MCF 10A (cell line): ENCODE measurements at regions not wholly inside any gene's neighbourhood (a gene's known extent, or its start where the extent isn't known, plus 50 kb on each side); places are given as distances from the start of the nearest gene placed in this dataset.

ENCODE experiments used
- BruUV-seq: library from RNA; stranded (reverse); fragments of 400-500 nt; replicated peaks from 2 replicates; lab custom pipeline; 2021; lab: Mats Ljungman, UMichigan
- CTCF ChIA-PET: fragments of 300-600 bp; sonication (Branson Sonifier 250); formaldehyde crosslinking; extraction: SDS; loops from one replicate; lab custom pipeline; 2021; ENCODE audit warnings: antibody characterized with exemption, inconsistent platforms; lab: Yijun Ruan, JAX
- POLR2A ChIA-PET: fragments of 300-600, 350-650 bp; sonication (Branson Sonifier 250); formaldehyde crosslinking; extraction: SDS; loops from one replicate; lab custom pipeline; 2020; ENCODE audit warnings: antibody characterized with exemption, inconsistent platforms; lab: Yijun Ruan, JAX
- DNase-seq: peaks from one replicate; pipeline ENCODE4 v3.0.0-alpha.2; 2018; ENCODE audit not compliant: unreplicated experiment
- H3K27ac Mint-ChIP-seq: one replicate; pipeline ENCODE4 v1.8.0; 2022; ENCODE audit warnings: mild to moderate bottlenecking, low read depth, mixed read lengths; ENCODE audit not compliant: unreplicated experiment
- H3K27me3 Mint-ChIP-seq: one replicate; pipeline ENCODE4 v1.8.0; 2022; ENCODE audit warnings: mixed read lengths; ENCODE audit not compliant: insufficient read depth, unreplicated experiment
- H3K36me3 Mint-ChIP-seq: one replicate; pipeline ENCODE4 v1.8.0; 2022; ENCODE audit warnings: mild to moderate bottlenecking, moderate library complexity, mixed read lengths; ENCODE audit not compliant: insufficient read depth, unreplicated experiment
- H3K4me1 Mint-ChIP-seq: one replicate; pipeline ENCODE4 v1.8.0; 2022; ENCODE audit warnings: mixed read lengths; ENCODE audit not compliant: insufficient read depth, unreplicated experiment
- H3K4me3 Mint-ChIP-seq: one replicate; pipeline ENCODE4 v1.8.0; 2022; ENCODE audit warnings: mild to moderate bottlenecking, moderate library complexity, mixed read lengths; ENCODE audit not compliant: unreplicated experiment
- H3K9me3 Mint-ChIP-seq: one replicate; pipeline ENCODE4 v1.8.0; 2022; ENCODE audit warnings: mixed read lengths; ENCODE audit not compliant: unreplicated experiment
- CTCF ChIP-seq: fragments of 200-600 bp; IDR thresholded peaks from one replicate; pipeline ENCODE4 v1.8.0; 2022; ENCODE audit warnings: antibody characterized with exemption, mild to moderate bottlenecking; ENCODE audit not compliant: unreplicated experiment
- intact Hi-C: fragments of 100-400 bp; cut with micrococcal nuclease; formaldehyde crosslinking; loops from 2 replicates; pipeline ENCODE4 v1.14.1; 2022

- ChIA-PET CTCF (interaction anchor here (0.6 to 4.5 kb wide), 6 partner anchors 8 to 395 kb away, joined by 3 to 50 read pairs (median 4); no protein-coding TSS in a partner anchor), POLR2A (interaction anchor here (0.7 to 10.0 kb wide), 11 partner anchors 10 to 139 kb away, joined by 3 to 112 read pairs (median 14); no protein-coding TSS in a partner anchor)
- Mint-ChIP-seq H3K9me3 (no peaks in the 10 kb centered on the region), H3K36me3 (peaks cover 44% of the 10 kb centered on the region), H3K27me3 (no peaks in the 10 kb centered on the region), H3K4me1 (peaks cover 49% of the 10 kb centered on the region), H3K27ac (no peak overlapping the region), H3K4me3 (peak overlapping the region; percentile 14)
- no peak for TF ChIP-seq CTCF
- BruUV-seq = no TSS peak
- peak; percentile 89 for DNase-seq
- intact Hi-C loops = no loop called here
Measured at GRCh38 chr17:77425791-77426641, 285.2 kb downstream of the SEC14L1 start.

DNA sequence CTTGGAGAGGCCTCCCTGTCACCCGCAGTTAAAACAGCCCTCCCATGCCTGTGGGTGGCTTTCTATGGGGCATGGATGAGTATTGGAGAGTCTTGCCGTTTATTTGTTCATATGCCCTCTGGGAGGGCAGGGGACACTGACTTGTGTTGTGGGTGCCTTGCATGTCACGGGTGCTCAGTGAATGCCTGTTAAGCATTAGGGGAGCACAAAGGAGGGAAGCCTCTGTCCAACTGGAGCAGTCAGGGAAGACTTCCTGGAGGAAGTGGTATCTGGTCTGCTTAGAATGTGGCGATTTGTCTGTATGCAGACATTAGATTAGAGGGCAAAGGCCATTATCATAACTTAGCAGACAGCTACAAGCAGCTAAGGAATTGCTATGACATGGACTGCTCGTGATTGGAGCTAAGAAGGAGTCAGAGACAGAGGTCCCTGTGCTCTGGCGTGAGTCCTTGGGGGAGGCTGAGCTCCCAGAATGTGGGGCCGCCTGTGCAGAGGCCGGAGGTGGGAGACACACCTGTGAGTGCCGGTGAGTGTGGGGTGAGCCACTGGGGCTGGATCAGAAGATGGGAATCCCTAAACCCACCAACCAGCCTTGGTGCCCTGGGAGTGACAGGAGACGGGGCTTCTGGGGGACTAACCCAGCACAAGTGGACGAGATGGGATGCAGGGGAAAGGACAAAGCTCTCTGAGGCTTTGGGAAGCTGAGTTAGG is 286.1 kb downstream of the SEC14L1 start:
- Mint-ChIP-seq H3K9me3 (no peaks in the 10 kb centered on the region), H3K4me1 (peaks cover 40% of the 10 kb centered on the region), H3K4me3 (peak overlapping the region; percentile 14), H3K36me3 (peaks cover 39% of the 10 kb centered on the region), H3K27me3 (no peaks in the 10 kb centered on the region), H3K27ac (peak overlapping the region; percentile 80)
- no peak for DNase-seq
- CTCF ChIA-PET = interaction anchor here (0.6 to 5.3 kb wide), 8 partner anchors 9 to 395 kb away, joined by 3 to 50 read pairs (median 4); no protein-coding TSS in a partner anchor
- POLR2A ChIA-PET = interaction anchor here (0.7 to 10.0 kb wide), 11 partner anchors 16 to 247 kb away, joined by 3 to 112 read pairs (median 4); no protein-coding TSS in a partner anchor
- no peak for TF ChIP-seq CTCF
- no TSS peak for BruUV-seq
- intact Hi-C loops = loop anchor here (1.0 kb wide), 2 partner anchors 50 to 96 kb away; no protein-coding TSS in a partner anchor

DNA sequence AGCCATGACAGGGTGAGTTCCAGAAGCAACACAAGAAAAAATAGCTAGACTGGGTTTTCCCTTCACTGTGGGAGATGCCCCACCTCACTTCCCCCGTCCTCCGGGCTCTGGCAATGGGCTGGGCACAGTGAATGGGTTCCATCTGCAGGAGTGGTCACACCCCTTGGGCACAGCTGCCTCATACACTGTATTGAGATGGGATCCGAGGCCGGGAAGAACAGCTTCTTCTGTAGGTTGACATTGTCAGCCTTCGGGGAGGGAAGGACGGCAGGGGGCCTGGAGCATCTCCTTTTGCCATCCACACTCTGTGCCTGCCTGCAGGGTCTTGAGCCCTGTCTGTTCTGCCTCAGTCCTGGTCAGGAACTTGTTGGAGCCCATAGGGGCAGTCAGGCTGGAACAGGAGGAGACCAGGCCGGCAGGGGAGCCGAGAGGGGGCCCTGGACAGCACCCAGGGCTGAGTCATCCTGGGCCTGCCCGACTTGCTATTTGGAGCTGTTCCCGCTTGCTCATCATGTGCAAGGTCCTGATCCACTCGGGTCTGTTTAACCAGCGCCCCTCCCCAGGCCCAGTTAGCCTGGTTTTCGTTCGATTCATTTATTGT is 286.7 kb downstream of the SEC14L1 start:
- no peak for TF ChIP-seq CTCF
- ChIA-PET CTCF (interaction anchor here (0.7 to 5.3 kb wide), 8 partner anchors 10 to 173 kb away, joined by 3 to 50 read pairs (median 4); no protein-coding TSS in a partner anchor), POLR2A (interaction anchor here (0.6 to 10.0 kb wide), 13 partner anchors 17 to 897 kb away, joined by 3 to 112 read pairs (median 4); no protein-coding TSS in a partner anchor)
- Mint-ChIP-seq H3K27me3 (no peaks in the 10 kb centered on the region), H3K27ac (peak overlapping the region; percentile 80), H3K4me3 (no peak overlapping the region), H3K4me1 (peaks cover 36% of the 10 kb centered on the region), H3K9me3 (no peaks in the 10 kb centered on the region), H3K36me3 (peaks cover 39% of the 10 kb centered on the region)
- DNase-seq = peak; percentile 82
- intact Hi-C loops = loop anchor here (1.0 kb wide), 2 partner anchors 50 to 96 kb away; no protein-coding TSS in a partner anchor
- no TSS peak for BruUV-seq
